ENCODE measurements at regions not wholly inside any gene's neighbourhood (a gene's known extent, or its start where the extent isn't known, plus 50 kb on each side); places are given as distances from the start of the nearest gene placed in this dataset.

GRCh38 chr13:103521532-103521931 lies 455.3 kb upstream of the SLC10A2 start:
- Histone ChIP-seq H3K4me1 (ENCODE audit: insufficient read depth, low read length, poor library complexity, severe bottlenecking) (no peaks in the 10 kb centered on the region), H3K36me3 (ENCODE audit: insufficient read depth, low read length) (no peaks in the 10 kb centered on the region), H3K9me3 (ENCODE audit: low read length) (no peaks in the 10 kb centered on the region), H3K27ac (ENCODE audit: low read depth, low read length, poor library complexity, severe bottlenecking) (no peak overlapping the region), H3K4me3 (ENCODE audit: low read depth, low read length, poor library complexity, severe bottlenecking) (no peak overlapping the region), H2AFZ (ENCODE audit: low read length) (no peak overlapping the region), H3K79me2 (ENCODE audit: insufficient read depth, low read depth, low read length) (no peaks in the 10 kb centered on the region), H3K9me2 (ENCODE audit: insufficient read depth, low read length) (no peaks in the 10 kb centered on the region), H4K20me1 (ENCODE audit: insufficient read depth, low read length) (no peaks in the 10 kb centered on the region), H3K4me2 (ENCODE audit: low read length) (no peak overlapping the region)
- no TSS peak for BruUV-seq (replicated peaks)
- intact Hi-C loops (cut with micrococcal nuclease; ENCODE audit: unreplicated experiment) = no loop called here
- DNase-seq (ENCODE audit: low spot score) = no peak
- CTCF ChIA-PET (ENCODE audit: unreplicated experiment) = no interaction called here
- POLR2A ChIA-PET = no interaction called here
- TF ChIP-seq EZH2phosphoT487 (IDR thresholded peaks at IDR 0.05; ENCODE audit: borderline replicate concordance, low read depth, low read length) (no peak), CTCF (conservative IDR thresholded peaks at IDR 0.05; ENCODE audit: low read length) (no peak)

GRCh38 chr13:103517768-103518102 lies 451.5 kb upstream of the SLC10A2 start:
- Histone ChIP-seq H3K79me2 (ENCODE audit: insufficient read depth, low read depth, low read length) (no peaks in the 10 kb centered on the region), H3K4me3 (ENCODE audit: low read depth, low read length, poor library complexity, severe bottlenecking) (no peak overlapping the region), H3K27ac (ENCODE audit: low read depth, low read length, poor library complexity, severe bottlenecking) (no peak overlapping the region), H3K9me3 (ENCODE audit: low read length) (no peaks in the 10 kb centered on the region), H2AFZ (ENCODE audit: low read length) (no peak overlapping the region), H3K9me2 (ENCODE audit: insufficient read depth, low read length) (no peaks in the 10 kb centered on the region), H3K4me2 (ENCODE audit: low read length) (no peak overlapping the region), H3K4me1 (ENCODE audit: insufficient read depth, low read length, poor library complexity, severe bottlenecking) (no peaks in the 10 kb centered on the region), H4K20me1 (ENCODE audit: insufficient read depth, low read length) (no peaks in the 10 kb centered on the region), H3K36me3 (ENCODE audit: insufficient read depth, low read length) (no peaks in the 10 kb centered on the region)
- no peak for TF ChIP-seq EZH2phosphoT487 (IDR thresholded peaks at IDR 0.05; ENCODE audit: borderline replicate concordance, low read depth, low read length)
- no peak for TF ChIP-seq CTCF (conservative IDR thresholded peaks at IDR 0.05; ENCODE audit: low read length)
- CTCF ChIA-PET (ENCODE audit: unreplicated experiment) = no interaction called here
- intact Hi-C loops (cut with micrococcal nuclease; ENCODE audit: unreplicated experiment) = no loop called here
- no peak for DNase-seq (ENCODE audit: low spot score)
- POLR2A ChIA-PET = interaction anchor here (0.8 kb wide), 1 partner anchor 40 kb away, joined by 3 read pairs; no protein-coding TSS in a partner anchor
- no TSS peak for BruUV-seq (replicated peaks)

GRCh38 chr13:103517066-103517767 lies 451.0 kb upstream of the SLC10A2 start:
- H3K4me2 ChIP-seq (ENCODE audit: low read length) = no peak overlapping the region
- ChIA-PET POLR2A (interaction anchor here (0.6 to 0.8 kb wide), 2 partner anchors 40 to 450 kb away, joined by 3 read pairs; no protein-coding TSS in a partner anchor), CTCF (ENCODE audit: unreplicated experiment) (no interaction called here)
- no peak for DNase-seq (ENCODE audit: low spot score)
- no peaks in the 10 kb centered on the region for H4K20me1 ChIP-seq (ENCODE audit: insufficient read depth, low read length)
- no TSS peak for BruUV-seq (replicated peaks)
- no peaks in the 10 kb centered on the region for H3K9me3 ChIP-seq (ENCODE audit: low read length)
- no peaks in the 10 kb centered on the region for H3K36me3 ChIP-seq (ENCODE audit: insufficient read depth, low read length)
- TF ChIP-seq CTCF (conservative IDR thresholded peaks at IDR 0.05; ENCODE audit: low read length) = no peak
- no peak for TF ChIP-seq EZH2phosphoT487 (IDR thresholded peaks at IDR 0.05; ENCODE audit: borderline replicate concordance, low read depth, low read length)
- H3K9me2 ChIP-seq (ENCODE audit: insufficient read depth, low read length) = no peaks in the 10 kb centered on the region
- no peaks in the 10 kb centered on the region for H3K4me1 ChIP-seq (ENCODE audit: insufficient read depth, low read length, poor library complexity, severe bottlenecking)
- H3K27ac ChIP-seq (ENCODE audit: low read depth, low read length, poor library complexity, severe bottlenecking) = no peak overlapping the region
- no peak overlapping the region for H2AFZ ChIP-seq (ENCODE audit: low read length)
- no peak overlapping the region for H3K4me3 ChIP-seq (ENCODE audit: low read depth, low read length, poor library complexity, severe bottlenecking)
- intact Hi-C loops (cut with micrococcal nuclease; ENCODE audit: unreplicated experiment) = no loop called here
- no peaks in the 10 kb centered on the region for H3K79me2 ChIP-seq (ENCODE audit: insufficient read depth, low read depth, low read length)

Data from OCI-LY7 (cell line).